Central memory CD4-positive, alpha-beta T cell (primary cell): ENCODE measurements at regions not wholly inside any gene's neighbourhood (a gene's known extent, or its start where the extent isn't known, plus 50 kb on each side); places are given as distances from the start of the nearest gene placed in this dataset.
"Not testable (repeated sequence)": the region's sequence is repeated elsewhere in the genome, so short reads cannot be mapped to it uniquely, and the experiment has no call there.

ENCODE experiments used
- DNase-seq: peaks from one replicate; pipeline ENCODE4 v3.0.0; 2022

DNA sequence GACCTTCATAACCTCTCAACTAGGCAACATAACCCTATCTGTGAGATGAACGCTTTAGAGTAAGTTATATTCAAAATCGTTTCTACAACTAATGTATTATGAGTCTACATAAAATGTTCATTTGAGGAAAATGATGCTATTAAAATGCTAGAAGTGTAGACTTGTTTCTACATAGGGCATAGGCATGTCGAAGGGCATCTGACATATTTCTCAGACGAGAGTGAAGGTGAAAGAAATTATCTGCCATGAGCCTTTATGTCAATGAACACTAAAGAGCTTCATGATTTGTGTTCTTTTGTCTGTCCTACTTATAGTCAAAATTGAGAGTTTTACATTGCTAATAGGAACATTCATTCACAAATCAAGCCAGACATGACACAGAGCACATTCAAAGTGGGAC lies 811.8 kb downstream of the RAB28 start:
- DNase-seq: no peak

DNA sequence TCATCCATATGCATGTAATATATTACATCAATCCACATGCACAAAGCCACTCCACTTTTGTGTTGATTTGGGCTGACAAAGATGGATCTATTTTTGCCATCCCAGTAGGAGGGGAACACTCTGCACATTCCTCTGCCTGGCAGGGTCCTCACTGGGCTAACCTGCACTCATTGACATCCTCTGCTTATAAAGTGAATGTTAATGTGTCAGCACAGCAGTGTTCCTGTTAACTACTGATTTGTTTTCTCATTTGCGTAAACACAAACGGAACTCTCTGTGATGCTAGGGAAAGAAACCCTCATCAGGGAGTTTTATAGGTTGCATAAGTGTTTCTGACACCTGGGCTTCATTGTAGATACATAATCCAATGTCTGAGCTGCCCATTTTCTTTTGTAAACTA lies 826.0 kb downstream of the RAB28 start:
- no peak for DNase-seq

DNA sequence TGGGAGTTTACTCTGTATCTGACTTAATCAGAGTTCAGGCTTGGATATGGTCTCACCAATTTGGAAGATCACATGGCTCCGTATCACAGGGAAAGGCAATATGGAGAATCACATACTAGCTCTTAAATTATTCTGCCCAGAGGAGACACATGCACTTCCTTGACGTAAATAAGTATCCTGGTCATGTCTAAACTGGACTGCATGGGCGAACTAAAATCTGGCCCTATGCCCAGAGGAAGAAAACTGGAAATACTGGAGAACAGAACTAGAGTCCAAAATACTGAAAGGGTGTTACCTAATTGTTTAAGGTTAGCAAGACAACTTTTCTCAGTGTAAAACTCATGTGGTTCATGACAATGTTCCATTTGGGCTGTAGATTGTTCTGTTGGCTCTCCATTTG lies 832.3 kb downstream of the RAB28 start:
- no peak for DNase-seq

DNA sequence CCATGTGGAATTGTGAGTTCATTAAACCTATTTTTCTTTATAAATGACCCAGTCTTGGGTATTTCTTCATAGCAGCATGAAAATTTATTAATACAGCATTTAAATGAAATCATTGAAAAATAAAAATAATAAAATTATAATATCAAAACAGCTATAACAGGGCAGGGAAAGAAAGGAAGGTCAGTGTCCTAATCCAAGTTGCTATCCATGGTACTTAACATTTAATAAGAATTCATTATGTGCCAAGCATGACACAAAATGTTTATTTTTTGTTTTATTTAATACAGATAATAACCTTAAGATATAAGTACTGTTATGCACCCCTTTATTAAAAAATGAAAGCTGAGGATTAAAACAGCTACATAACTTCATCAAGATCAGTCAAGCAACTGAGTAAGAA lies 838.4 kb downstream of the RAB28 start:
- DNase-seq: no peak

DNA sequence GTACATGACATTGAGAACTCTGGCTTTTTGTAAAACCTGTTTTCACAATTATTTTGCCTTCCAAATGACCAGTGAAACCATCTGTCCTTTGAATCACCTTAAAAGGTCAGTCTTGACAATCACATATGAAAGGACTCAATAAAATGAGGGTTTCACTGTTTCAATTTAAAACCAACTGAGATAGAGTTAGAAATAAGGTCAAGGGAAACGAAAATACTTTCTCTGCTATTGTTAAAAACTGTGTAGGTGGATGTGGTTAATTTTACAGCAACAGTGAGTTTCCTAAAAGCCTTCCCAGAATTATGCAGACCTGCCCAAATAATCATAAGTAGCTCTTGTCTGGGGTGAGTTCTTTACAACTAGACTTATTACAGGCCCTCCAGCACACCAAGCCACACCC lies 839.9 kb downstream of the RAB28 start:
- no peak for DNase-seq

DNA sequence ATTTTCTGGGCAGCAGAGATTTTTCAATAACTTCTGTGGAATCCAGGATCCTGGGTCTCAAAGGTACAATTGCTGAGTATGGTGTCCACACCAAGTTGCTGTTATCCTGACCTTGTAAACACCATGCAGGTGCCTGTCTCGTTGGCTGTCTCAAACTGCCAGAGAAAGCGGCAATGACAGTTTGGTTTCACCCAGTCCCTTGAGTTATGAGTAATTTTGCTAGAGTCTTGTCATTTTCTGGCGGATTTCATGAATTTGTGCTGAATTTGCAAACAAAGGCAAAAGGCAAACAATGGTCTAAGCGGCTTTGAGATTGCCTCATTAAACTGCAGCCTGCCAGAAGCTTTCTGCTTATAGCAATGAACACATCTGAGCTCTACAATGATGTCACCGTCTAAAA lies 847.9 kb downstream of the RAB28 start:
- no peak for DNase-seq

DNA sequence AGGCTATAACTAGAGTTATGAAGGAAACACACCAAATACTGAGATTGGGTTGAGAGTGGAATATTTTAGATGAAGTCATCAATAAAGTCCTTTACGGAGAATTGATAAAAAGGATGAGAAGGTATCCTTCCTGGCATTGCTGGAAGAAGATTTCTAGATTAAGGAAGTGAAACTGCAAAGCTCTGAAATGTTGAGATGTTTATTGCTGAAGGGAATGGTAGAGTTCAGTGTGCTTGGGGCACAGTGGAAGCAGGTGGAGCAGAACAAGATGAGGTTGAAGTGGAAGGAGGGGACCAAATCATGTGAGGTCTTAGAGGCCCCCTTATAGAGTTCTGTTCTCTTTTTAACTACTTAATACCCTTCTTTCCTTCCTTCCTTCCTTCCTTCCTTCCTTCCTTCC lies 848.5 kb downstream of the RAB28 start:
- DNase-seq: no peak

DNA sequence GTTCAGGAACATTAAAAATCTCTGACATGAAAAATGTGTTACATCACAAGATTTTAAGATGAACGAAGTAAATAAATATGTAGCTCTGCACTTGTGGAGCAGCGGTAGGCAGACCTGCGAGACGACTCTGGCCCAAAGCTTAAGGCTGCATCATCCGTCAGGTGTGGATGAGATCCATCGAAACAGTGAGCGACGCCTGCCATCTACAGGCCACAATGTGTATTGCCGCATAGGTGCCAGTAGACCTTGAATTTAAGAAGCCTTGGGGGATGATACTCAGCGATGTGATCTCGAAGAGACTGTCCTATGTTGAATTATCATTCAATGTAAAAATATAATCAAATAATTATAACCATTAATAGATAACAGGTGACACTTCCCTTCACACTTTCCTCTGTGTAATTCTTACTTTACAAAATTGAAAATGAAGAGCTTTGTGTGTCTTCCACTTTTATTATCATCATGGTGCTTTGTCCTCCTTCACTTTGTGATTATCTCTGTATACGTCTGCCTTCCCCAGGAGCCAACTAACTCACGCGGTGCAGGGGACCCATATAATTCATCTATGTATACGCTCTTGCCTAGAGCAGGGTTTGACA lies 851.0 kb downstream of the RAB28 start:
- DNase-seq: peak; percentile 38

DNA sequence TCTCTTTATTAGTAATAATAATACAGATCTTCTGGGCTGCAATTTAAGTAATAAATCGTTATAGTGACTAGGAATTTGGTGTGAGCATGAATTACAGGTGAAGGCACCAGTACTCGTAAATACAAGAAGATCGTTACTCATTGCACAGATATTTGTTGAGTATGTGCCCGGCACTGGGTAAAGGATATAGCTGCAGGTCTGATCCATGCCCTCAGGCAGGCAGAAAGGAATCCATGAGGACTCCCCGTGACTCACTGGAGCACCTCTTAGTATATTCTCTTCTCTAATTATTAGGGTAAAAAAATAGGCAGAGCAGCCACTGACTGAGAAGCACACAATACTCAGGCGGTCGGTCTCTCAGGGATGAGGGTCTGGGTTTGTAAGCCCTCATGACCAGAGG lies 868.3 kb downstream of the RAB28 start:
- DNase-seq: no peak

DNA sequence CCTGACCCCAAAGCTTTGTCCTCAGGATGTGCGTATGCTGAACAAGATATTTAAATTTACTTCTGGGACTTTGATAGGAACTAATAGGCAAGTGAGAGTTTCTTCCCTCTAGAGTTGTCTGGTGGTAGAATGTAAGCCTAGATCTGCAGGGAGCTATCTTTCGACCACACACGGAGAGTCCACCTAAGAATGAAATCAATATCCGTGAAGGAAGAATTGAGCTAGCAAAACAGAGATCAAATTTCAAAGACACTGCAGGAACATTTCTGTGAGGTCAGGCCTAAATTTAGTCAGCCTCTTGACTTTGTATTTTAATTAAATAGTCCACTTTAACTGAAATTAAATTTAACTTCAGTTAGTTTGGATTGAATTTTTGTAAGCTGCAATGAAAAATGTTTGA lies 871.3 kb downstream of the RAB28 start:
- no peak for DNase-seq

DNA sequence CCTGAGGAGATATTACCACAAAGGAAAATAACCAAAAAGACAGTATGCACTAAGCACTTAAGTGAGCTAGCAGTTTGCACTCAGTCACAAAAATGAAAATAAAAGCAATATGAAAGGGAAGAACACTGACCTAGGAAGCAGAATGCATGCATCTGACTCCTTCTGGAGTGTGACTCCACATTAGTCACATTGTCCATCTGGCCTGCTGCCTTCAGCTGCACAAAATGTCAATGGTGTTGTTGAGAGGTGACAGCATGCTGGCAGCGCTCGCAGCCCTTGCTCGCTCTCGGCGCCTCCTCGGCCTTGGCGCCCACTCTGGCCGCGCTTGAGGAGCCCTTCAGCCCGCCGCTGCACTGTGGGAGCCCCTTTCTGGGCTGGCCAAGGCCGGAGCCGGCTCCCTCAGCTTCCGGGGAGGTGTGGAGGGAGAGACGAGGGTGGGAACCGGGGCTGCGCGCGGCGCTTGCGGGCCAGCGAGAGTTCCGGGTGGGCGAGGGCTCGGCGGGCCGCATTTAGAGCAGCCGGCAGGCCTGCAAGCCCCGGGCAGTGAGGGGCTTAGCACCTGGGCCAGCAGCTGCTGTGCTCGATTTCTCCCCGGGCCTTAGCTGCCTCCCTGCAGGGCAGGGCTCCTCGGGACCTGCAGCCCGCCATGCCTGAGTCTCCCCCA lies 874.8 kb downstream of the RAB28 start:
- DNase-seq: not testable (repeated sequence)

DNA sequence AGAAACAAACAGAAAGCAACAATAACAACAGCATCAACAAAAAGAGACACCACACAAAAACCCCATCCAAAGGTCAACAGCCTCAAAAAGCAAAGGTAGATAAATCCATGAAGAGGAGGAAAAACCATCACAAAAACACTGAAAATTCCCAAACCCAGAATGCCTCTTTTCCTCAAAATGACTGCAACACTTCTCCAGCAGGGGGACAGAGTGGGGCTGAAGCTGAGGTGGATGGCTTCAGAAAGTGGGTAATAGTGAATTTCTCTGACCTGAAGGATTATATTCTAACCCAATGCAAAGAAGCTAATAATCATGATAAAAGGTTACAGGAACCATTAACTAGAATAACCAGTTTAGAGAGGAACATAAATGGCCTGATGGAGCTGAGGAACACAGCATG lies 888.2 kb downstream of the RAB28 start:
- DNase-seq: no peak

DNA sequence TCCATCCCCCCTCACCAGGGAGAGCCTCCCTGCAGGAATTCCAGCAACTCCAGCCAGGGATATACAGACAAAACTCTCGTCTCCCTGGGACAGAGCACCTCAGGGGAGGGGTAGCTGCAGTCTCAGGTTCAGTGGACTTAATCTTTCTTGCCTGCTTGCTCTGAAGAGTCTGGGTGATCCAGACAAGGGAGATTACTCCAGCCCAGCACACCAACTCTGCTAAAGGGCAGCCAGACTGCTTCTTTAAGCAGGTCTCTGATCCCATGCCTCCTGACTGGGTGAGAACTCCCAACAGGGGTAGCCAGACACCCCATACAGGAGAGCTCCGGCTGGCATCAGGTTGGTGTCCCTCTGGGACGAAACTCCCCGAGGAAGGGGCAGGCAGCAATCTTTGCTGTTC lies 888.7 kb downstream of the RAB28 start:
- DNase-seq: no peak

DNA sequence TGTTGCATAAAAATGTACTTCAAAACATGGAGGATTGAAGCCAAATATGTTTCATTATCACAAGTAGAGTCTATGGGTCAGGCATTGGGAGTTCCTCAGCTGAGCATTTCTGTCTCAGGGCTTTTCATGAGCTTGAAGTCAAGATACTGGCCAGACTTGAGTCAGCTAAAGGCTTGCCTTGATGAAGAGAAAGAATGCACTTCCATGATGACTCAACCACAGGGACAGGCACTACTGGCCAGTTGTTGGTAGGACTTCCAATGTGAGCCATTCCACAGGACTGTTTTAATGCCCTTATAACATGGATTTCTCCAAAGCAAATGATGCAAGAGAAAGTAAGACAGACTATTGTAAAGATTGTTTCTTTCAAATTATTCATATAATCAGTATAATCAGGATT lies 895.6 kb downstream of the RAB28 start:
- no peak for DNase-seq

DNA sequence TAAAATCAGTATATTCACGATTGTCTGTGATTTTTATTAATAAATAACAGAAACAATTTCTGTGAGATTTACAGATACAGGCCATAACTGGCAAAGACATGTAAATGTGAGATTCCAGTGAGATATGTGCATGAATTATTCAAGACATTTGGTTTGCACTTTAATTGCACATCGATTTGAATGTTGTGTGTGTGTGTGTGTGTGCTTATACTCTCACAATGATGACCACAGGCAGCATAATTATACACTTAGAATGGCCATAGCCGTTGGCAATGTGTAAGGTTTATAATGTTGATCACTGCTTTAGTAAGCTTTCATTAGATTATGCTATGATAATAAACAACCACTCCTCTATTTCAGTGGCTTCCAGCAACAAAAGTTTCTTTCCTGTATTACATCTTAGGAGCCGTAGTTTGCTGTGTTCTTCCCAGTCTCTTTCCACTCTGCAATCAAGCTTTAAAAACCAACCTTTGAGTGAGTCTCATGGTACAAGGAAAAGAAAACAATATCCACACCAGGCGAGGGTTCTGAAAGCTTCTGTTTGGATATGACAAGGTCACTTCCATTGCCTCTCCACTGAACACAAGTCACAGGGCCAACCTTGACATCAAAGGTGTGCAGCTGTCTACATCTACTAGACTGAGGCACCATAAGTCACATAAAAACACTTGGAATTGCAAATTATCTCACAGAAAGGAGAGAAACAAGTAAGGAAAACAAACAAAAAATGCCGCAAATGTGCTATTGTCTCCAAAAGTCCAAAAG lies 897.7 kb downstream of the RAB28 start:
- no peak for DNase-seq

DNA sequence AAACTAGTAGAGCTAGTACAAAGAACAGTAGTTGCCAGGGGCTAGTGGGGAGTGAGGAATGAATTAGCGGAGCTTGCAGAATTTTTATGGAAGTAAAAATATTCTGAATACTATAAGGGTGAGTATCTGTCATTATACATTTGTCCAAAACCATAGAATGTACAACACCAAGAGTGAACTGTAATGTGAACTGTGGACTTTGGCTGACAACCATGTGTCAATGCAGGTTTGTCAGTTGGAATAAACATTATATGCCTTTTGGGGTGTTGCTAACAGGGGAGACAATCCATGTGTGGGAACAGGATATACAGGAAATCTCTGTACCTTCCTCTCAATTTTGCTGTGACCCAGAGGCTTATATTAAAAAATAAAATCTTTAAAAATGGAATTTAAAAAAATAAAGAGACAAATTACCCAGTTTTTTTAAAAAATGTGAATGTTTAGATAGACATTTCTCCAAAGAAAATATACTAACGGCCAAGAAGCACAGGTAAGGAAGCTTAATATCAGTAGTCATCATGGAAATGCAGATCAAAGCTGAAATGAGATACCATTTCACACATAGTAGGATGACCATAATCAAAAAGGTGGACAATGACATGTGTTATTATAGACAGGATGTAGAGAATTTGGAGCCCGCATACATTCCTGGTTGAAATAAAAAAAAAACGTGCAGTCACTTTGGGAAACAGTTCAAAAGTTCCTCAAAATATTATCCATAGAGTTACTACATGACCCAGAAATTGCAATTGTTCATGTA lies 899.8 kb downstream of the RAB28 start:
- DNase-seq: no peak

DNA sequence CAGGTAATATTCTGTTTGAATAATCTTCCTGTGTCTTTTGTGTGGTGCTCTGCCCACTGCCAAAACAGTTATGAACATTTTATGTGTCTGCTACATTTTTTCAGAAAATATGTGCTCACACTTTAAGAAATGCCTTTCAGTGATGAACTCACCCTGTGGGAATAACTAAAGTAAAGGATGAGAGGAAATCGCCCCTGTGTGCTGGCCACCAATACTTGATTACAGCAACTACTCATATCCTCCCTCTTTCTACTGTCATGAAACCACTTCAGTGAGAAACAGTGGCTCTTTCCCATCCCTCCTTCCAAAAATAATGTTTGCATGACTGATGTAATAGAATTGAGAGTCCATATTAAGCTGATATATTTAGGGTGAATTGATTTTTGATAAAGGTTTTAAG lies 900.9 kb downstream of the RAB28 start:
- no peak for DNase-seq

DNA sequence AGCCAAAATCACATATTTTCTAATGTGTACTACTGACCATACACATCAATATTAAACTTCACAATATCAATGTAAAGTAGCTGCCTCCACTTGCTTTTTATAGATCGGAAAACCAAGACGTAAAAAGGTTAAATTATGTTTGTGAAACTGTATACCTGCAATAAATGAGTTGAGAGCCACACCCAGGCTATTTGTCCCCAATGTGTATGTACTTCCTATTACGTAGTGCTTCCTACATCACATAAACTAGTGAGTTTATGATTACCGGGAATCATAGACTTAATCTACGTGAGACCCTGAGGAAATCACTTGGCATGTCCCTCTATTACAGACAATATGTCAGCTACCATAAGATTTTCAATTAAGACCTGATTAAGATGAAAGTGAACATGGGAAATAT lies 903.4 kb downstream of the RAB28 start:
- no peak for DNase-seq

DNA sequence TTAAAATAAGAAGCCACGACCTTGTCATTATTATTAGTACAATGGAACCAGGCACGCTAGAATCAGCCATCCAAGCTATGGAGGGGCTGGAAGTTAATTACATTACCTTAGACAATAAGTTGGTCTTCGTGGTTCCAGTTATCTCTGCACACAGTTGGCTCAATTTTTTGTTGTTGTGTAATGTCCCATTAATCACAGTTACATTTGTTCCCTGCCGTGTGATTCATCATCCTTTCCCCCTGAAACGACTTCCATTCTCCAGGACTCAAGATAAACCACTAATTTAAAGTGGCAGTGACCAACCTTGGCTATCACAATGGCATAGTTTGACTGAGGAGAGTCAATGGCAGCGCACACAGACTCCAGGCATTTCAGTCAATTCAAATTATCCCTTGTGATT lies 905.0 kb downstream of the RAB28 start:
- no peak for DNase-seq

DNA sequence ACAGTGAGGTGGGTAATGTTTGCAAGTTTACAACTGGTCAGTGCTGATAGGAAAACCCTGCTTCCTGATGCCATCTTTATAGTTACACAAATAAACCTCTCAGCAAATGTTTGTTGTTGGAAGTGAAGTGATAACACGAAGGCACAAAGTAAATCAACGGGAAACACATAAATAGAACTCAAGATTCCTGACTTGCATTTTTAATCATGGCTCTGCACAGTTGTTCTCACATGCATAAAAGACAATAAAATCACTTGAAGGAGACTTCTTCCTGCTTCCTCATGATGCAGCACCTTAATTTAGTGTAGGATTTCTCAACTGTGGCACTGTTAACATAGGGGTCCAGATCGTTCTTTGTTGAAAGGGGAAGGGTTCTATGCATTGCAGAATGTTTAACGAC lies 907.7 kb downstream of the RAB28 start:
- no peak for DNase-seq

DNA sequence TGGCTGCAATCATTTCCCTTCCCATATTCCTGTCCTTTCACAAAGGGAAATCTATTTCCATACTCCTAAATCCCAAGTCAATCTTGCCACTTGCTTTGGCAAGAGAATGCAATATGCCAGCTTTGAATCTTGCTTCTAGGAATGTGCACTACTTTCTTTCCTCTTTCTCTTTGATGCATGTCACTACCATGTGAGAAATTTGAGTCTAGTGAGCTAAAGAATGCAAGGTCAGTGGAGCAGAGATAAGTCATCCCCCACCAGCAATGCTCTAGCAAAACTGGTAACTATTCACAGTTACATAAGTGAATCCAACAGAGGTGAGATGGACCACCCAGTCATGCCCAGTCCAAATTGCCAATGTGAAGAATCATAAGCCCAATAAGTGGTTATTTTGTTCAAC lies 910.4 kb downstream of the RAB28 start:
- no peak for DNase-seq

DNA sequence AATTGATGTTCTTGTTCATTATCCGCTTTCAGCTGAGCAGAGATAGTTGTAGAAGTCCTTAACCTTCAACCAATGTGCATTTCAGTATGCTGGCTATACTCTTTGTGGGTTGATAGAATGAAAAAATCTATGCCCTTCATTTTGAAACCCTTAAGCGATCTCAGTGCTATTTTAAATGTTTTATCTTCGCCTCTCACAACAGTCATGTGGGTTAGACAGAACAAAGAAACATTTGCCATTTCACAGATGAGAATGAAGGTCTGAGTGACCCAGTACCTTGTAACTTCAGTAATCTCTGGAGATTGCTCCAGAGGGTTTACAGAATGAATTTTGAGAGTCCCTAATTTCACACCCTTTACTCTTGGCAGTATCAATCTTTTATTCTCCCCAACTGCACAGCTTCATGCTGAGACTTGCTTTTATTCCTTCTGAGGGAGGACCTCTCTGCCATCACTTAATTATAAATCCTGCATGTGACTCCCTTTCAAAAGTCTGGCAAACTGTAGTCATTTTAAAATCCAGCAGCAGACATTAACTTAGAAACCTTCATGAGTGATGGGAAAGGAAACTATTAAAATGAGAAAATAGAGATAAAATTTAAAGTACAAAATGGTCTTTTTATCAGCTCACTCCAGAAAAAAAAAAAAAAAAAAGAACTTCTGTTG lies 921.5 kb downstream of the RAB28 start:
- no peak for DNase-seq

DNA sequence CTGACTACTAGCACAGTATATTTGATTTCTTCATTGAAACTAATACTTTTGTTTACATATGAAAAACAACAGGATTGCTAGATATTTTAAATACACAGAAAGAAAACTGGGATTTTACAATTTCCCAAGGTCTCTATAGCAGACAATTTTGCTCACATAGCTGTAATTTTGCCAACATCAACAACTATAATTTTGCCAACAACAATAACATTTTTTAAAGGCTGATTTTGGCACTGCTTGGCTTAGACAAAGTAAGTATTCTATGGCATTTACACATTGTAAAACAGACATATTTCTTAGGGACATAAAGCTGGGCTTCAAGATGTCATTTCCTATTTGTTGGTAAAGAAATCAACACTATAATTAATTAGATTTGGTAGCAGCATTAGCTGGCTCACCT lies 922.1 kb downstream of the RAB28 start:
- no peak for DNase-seq
